ENCODE measurements at regions not wholly inside any gene's neighbourhood (a gene's known extent, or its start where the extent isn't known, plus 50 kb on each side); places are given as distances from the start of the nearest gene placed in this dataset.

- Histone ChIP-seq H3K27ac (ENCODE audit: low read depth) (no peak overlapping the region), H3K79me2 (replicated peaks; ENCODE audit: insufficient read depth) (no peaks in the 10 kb centered on the region), H3K27me3 (ENCODE audit: insufficient read depth) (no peaks in the 10 kb centered on the region), H3F3A (replicated peaks; ENCODE audit: low read depth) (no peaks in the 10 kb centered on the region), H3K36me3 (ENCODE audit: insufficient read depth) (peaks cover 4% of the 10 kb centered on the region; the same call in 1 of the 2 replicates), H3K4me3 (no peak overlapping the region), H3K4me2 (no peak overlapping the region), H4K20me1 (replicated peaks; ENCODE audit: insufficient read depth) (no peaks in the 10 kb centered on the region), H3K4me1 (ENCODE audit: insufficient read depth) (no peaks in the 10 kb centered on the region), H2AFZ (no peak overlapping the region; the same call in 1 of the 2 replicates), H3K9me2 (ENCODE audit: insufficient read depth) (no peaks in the 10 kb centered on the region)
- Mint-ChIP-seq H3K4me1 (peaks cover 4% of the 10 kb centered on the region; the same call in 1 of the 3 replicates), H3K27ac (no peak overlapping the region), H3K27me3 (ENCODE audit: insufficient read depth, low read depth, poor library complexity) (peaks cover 4% of the 10 kb centered on the region), H3K4me3 (no peak overlapping the region), H3K9me3 (peaks cover 25% of the 10 kb centered on the region), H3K36me3 (ENCODE audit: low read depth) (peaks cover 26% of the 10 kb centered on the region)
- ATAC-seq (no peak), DNase-seq (ENCODE audit: low spot score) (no peak)
- TF ChIP-seq ZNF114 (CRISPR knock-in tag; IDR thresholded peaks at IDR 0.05) (no peak), STAT1 (IDR thresholded peaks at IDR 0.05; ENCODE audit: unreplicated experiment) (no peak), JUNB (IDR thresholded peaks at IDR 0.05; ENCODE audit: unreplicated experiment) (no peak), CREB1 (CRISPR knock-in tag; IDR thresholded peaks at IDR 0.05; ENCODE audit: low read depth) (no peak), ZNF462 (CRISPR knock-in tag; IDR thresholded peaks at IDR 0.05) (no peak), NANOG (IDR thresholded peaks at IDR 0.05; ENCODE audit: borderline replicate concordance) (no peak), POLR2AphosphoS5 (IDR thresholded peaks at IDR 0.05; ENCODE audit: low read depth) (no peak), ZNF331 (CRISPR knock-in tag; IDR thresholded peaks at IDR 0.05; ENCODE audit: low read depth) (no peak), ETS1 (IDR thresholded peaks at IDR 0.05) (no peak), CTCF (conservative IDR thresholded peaks at IDR 0.05; ENCODE audit: low read depth in 2 of 2) (no peak), EZH2phosphoT487 (IDR thresholded peaks at IDR 0.05; ENCODE audit: unreplicated experiment) (no peak)
These were observed 688.0 kb upstream of the SEMA6A start for GRCh38 chr5:117262572-117263131.

Measured in GM23338 (cell line).